Activated CD4-positive, alpha-beta T cell treated with anti-CD3 and anti-CD28 coated beads, Interleukin-2, Interleukin-4, amounts not matched to agents 100 ng/mL and 50 ng/mL, durations not matched to agents 16 hours and 8 hours (primary cell): ENCODE measurements at regions not wholly inside any gene's neighbourhood (a gene's known extent, or its start where the extent isn't known, plus 50 kb on each side); places are given as distances from the start of the nearest gene placed in this dataset.

Source experiments
- DNase-seq: peaks from one replicate; pipeline ENCODE4 v3.0.0-alpha.2; 2020; ENCODE audit warnings: low spot score

DNA sequence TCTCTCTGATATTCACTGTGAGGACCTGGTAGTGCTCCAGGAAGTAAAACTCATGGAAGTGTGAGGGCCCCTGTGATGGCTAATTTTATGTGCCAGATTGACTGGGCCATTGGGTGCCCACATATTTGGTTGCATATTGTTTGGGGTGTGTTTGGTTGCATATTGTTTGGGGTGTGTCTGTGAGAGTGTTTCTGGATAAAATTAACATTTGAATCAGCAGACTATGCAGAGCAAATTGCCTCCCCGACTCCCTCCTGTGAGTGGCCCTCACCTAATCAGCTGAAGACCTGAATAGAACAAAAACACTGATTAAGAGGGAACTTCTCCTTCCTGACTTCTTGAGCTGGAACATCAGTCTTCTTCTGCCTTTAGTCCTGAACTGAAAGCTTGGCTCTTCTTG lies 173.3 kb upstream of the LINC00305 start:
- DNase-seq = no peak

DNA sequence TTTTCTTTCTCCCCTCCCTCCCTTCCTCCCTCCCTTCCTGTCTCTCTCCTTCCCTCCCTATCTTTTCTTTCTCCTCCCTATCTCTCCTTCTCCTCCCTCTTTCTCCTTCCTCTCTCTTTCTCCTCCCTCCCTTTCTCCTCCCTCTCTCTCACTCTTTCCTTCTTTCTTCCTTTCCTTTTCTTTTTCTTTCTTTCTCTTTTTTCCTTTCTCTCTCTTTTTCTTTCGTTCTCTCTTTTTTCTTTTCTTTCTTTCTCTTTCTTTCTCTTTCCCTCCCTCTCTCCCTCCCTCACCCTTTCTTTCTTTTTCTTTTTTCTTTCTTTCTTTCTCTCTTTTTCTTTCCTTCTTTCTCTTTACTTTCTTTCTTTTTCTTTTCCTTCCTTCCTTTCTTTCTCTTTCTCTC lies 169.7 kb upstream of the LINC00305 start:
- DNase-seq = no peak

DNA sequence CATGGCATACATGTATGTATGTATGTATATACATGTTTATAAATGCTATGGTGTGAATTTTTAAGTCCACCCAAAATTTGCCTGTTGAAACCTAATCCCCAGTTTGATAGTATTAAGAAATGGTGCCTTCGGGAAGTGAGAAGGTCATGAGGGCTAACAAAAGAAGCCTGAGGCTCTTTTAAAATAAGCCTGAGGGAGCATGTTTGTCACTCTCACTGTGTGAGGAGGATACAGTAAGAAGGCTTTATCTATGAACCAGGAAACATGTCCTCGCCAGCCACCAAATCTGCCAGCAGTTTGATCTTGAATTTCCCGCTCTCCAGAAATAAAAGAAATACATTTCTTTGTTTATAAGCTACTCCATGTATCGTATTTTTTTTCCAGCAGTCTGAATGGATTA lies 163.0 kb upstream of the LINC00305 start:
- DNase-seq = no peak

DNA sequence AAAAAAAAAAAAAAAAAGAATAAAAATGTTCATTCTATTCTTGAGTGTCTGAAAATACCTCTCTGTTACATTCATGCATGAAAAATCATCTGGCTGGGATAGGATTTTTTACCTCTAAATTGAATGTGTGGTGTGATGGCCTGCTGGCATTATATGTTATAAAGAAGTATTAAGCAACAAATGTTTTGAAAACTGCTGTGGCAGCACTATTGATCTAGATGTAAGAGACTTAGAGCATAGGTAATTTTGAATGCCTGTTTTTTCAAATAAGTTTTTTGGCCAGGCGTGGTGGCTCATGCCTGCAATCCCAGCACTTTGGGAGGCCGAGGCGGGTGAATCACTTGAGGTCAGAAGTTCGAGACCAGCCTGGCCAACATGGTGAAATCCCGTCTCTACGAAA lies 147.0 kb upstream of the LINC00305 start:
- DNase-seq = no peak

DNA sequence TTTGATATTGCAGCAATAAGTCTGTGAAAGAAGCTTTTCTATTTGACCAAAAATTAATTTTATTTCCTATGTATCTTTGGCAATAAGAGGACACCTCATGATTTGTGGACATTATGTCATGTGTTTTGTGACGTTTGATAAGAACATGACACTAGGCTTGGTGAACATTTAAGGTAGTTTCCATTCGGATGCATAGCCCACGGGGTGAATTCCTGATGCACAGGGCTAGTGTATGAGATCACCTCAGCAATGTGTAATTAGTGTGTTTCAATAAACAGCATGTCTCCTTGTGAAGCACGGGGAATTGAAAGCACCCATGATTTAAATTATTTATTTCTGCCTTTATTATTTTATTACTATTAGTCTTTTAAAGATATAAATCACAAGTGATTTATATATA lies 146.1 kb upstream of the LINC00305 start:
- no peak for DNase-seq

DNA sequence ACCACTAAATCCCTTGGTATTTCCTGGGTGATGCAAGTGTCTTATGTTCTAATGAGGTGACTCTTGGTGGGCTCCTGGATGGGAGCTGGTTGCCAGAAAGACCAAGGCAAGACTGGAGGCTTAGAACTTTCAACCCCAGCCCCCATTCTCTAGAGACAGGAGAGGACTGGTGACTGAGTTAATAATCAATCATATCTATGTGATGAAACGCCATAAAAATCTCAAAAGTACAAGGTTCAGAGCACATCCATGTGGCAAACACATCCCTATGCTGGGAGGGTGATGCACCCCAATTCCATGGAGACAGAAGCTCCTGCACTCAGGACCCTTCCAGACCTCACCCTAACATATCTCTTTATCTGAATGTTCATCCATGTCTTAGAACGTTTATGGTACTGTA lies 139.5 kb upstream of the LINC00305 start:
- DNase-seq = no peak

DNA sequence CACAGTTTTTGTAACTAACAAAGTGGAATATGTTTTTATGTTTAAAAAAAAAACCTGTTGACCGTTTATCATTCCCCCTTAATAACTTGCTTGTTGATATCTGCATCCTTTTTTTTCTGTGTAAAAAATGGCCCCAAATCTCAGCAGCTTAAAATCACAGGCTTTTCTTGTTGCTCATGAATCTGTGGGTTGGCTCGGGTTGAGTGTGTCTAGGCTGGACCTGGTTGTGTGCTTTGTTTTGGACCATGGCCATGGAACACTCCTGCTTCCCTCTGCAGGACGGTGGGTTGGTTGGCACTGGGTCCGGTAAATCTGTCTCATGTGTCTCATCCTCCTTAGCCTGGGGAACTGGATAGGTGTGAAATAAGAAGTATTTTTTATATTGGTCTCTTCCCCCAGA lies 139.0 kb upstream of the LINC00305 start:
- no peak for DNase-seq

DNA sequence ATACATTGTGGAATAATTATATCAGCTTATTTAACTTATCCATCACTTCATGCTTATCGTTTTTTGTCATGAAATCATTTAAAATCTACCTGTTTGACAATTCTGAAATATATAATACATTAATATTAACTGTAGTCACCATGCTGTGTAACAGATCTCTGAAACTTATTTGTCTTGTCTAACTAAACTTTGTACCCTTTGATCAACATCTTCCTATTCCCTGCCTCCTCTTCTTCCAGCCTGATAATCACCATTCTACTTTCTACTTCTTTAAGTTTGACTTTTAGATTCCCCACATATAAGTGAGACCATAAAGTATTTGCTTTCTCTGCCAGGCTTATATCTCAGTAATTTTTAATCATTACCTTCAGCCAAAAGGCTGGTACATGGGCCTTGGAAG lies 134.2 kb upstream of the LINC00305 start:
- no peak for DNase-seq

DNA sequence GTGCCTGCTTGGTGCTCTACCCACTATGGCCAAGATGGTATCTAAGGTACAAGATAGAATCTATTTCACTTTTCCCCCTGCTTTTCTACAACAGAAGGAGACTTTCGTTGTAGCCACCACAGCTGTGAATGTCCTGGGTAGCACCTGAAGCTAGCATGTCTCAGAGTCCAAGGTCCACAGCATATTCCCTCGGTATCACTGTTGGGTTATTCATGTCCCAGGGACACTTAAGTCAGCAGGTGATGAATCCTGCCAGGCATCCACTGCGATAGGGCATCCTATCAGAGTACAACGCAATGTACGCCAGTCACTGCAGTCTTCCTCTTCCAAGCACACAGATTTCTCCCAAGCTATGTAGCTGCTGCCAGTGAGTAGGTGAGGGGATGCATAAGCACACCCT lies 129.1 kb upstream of the LINC00305 start:
- no peak for DNase-seq

DNA sequence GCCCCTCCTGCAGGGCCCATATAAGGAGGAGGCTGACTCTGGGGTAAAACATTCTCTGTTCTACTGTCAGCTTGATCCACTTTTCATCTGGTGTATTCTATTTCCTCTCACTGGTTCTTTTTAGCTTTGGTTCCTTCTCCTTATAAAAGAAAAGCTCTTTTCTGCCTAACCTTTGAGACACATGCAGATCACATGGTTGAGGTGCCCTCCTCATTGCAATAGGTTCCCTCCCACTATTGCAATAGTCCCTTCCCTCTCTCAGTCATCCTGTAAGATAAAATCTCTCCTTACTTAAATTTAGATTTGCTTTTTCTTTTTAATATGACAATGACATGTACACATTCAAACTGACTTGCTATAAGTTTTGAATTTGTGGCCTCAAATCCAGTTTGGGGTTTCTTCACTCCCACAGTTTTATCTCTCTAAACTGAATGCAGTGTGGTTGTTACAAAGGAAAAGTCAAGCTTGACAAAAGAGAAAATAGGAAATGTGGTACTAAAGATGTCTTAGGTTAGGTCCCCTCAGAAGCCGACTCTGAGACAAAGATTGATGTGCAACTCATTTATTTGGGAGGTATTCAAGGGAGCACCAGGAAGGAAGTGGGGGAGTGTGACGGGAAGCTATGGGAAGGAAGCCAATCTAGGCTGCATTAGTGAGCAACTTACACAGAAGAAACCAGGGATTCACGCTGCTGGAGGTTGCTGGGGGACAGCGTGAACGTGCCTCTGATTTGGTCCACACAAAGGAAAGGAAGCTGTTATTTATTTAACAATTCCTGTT lies 127.6 kb upstream of the LINC00305 start:
- no peak for DNase-seq

DNA sequence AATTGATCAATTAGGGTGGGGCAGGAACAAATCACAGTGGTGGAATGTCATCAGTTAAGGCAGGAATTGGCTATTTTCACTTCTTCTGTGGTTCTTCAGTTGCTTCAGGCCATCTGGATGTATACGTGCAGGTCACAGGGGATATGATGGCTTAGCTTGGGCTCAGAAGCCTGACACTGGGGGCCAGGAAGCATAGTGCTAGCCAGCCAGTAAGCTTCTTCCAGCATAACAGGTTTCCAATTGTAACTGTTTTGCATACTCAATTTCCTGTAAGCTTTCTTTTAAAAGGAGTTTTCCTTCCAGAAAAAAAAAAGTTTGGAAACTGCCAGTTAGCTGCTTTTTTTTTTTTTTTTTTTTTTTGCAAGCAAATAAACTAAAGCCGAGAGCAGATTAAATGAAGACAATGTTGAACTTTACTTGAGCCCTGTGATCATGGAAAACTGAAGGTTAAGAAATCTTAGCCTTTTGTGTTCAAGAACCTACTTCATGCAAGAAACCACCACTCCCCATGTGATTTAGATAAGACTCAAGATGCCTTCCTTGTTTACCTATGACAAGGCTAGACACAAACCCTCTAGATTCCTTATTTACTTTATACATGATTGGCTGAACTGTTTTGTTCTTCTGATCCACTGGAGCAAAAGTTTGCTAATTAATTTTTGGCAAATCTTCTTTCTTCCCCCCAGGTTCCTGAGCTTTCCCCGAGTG lies 126.9 kb upstream of the LINC00305 start:
- no peak for DNase-seq

DNA sequence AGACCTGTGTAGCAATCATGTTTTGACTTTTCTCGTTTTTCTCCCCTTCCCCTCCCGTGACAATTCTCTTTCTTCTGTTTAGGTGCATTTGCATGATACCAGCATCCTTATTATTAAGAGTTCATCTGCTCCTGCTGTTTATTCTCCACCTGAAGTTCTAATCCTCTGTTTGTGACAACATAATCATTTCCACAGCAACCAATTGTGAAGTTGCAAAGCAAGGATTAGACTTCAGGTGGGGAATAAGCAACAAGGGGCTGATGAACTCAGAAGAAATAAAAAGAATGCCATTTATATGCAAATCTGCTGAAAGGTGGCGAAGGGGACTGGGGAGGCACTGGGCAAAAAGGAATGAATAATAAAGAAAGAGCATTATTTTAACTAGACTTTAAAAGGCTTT lies 124.8 kb upstream of the LINC00305 start:
- DNase-seq = no peak

DNA sequence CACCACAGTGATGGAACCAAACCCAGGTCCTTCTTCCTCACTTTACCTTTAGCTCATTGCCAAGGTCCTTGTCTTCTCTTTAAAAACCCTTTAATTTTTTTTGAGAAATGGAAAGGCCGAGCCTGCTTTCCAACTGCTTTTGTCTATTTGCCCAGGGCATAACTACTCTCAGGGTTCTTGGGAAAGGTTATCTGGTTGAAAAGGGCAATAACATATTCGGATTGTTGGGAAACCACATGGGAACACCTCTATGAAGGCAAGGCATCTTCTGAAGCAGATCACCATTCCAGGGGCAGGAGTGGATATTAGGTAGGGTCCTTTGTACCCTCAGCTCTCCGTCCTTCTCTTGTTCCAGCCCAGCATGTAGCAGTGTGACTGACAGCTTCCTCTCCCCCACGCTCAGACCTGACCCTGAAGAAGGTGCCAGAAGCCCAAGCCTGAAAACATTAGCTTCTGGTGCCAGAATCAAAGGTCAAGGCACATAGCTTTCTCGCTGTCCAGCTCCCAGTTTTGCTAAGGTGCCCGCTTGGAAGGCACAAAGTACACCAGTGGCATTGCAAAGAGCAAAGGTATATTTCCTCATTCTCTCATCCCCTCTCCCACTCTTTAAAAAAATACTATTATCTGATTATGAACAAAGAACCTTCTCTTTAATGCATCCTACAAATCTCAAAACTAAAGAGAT lies 123.2 kb upstream of the LINC00305 start:
- no peak for DNase-seq

DNA sequence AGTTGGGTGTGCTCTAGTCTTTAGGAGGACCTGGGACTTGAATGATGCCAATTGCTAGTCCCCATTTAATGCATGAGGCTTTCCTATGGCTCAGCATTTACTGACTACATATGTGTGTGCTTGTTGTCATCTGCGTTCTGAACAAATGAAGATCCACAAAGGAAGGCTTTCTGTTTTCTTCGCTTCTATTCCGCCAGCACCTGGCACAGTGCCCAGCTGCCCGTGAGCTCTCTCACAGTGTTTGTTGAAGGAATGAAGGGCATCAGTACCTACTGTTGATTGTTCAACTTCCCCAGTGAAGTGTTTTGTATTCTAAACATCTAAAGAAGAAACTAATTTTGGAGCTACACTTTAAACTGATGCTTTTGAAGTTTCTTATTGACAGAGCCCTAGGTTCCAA lies 122.4 kb upstream of the LINC00305 start:
- DNase-seq = no peak

DNA sequence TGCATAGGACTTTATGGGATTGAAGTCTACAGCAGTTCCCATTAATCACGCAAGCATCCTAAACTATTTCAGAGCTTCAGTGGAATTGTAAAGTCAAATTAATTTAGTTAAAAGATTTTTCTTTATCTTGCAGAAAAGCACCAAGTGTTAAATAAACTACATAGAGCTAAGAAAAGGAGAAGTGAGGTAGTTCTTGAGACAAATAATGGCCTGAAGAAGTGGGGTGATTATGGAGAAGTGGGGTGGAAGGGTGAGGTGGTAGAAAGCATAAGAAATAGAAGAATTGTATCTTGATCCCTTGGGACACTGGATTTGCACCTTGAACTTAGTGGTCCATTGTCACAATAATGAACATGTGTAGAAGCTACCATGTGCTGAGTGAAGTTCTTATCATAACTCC lies 121.7 kb upstream of the LINC00305 start:
- no peak for DNase-seq

DNA sequence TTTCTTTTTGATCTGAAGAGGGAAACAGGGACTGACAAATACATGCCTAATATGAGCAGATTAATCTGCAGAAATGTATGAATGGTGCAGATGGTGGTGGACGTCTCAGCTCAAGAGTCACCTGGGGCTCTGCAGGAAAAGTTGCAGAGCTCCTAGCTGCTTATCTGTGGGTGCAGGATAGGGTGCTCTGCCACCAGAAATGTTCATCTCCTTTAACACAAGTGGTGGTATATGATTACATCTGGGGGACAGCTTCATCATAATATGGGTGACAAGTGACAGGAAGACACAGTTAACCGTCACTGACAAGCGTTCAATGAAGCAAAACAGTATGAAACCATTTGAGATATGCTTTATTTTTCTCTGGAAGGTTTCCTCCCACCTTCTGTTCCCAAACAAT lies 121.2 kb upstream of the LINC00305 start:
- DNase-seq = no peak

DNA sequence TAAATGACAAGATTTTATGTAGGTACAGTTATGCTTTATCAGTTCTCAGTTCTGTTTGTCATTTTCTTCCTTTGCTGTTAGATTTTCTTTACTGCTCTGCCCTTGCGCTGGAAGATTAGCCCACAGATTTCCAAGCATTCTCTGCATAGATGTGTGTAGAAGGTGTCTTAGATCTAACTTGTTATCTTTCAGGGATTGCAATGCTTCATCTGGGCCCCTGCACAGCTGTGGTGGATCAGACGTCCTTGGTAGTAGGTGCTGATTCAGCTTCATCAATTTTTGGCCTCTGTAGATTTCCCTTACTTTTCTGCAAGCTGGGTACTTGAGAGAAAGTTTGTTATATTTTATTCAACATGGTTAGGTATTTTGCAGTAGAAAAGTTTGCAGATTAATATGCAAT lies 115.3 kb upstream of the LINC00305 start:
- no peak for DNase-seq

DNA sequence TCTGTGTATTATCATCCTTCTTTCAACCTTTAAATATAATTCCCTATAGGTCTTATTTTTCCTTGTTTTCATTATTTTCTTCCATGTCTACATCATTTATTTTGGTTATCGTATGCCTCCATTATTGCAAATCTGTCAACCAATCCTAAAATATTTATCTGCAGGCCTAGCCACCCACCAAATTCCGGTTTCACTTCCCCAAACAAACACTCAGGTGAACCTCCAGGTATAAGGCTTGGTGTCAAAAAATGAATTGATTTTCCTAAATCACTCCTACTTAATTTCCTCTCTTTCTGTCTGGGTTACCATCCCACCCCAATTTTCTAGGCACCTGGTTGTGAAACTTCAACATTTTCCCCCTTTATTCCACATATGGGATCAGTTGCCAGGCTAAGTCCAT lies 111.9 kb upstream of the LINC00305 start:
- DNase-seq = no peak

DNA sequence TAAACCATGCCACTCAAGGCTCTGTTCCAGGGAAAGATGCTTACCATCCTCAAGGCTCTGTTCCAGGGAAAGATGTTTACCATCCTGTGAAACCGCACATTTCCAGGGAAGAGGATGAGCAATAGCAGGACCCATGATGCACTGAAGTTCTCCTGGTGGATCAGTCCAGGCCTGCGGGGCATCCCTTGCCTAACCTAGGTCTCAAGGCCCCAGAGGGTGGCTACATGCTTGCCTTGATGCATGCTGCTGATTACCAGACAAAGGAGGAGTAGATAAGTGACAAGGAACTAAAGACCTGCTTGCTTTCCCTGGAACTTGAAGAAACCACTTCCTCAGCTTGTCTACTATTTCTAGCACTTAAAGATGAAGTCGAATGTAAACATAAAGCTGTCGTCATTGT lies 111.0 kb upstream of the LINC00305 start:
- no peak for DNase-seq

DNA sequence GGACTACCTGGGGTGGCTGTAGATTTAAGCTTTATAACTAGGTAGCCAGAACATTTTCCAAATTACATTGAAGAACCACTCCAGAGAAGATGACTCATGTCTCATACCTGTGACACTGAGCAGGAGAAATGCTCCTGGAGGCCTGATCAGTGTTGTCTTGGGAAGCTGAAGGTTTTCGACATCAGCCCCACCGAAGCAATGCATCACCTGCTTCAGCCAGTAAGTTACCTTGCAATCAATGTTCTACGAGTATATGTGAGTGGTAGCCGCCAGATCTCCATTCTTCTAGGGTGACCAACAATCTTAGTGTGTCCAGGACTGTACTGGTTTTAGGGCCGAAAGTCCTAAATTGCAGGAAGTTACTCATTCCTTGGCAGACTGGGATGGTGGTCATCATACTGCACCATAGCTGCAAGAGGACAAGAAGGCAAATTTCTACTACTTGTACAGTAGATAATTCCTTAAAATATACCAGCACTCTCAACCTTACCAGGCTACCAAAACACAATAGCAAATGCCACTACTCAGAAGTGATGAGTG lies 109.3 kb upstream of the LINC00305 start:
- no peak for DNase-seq

DNA sequence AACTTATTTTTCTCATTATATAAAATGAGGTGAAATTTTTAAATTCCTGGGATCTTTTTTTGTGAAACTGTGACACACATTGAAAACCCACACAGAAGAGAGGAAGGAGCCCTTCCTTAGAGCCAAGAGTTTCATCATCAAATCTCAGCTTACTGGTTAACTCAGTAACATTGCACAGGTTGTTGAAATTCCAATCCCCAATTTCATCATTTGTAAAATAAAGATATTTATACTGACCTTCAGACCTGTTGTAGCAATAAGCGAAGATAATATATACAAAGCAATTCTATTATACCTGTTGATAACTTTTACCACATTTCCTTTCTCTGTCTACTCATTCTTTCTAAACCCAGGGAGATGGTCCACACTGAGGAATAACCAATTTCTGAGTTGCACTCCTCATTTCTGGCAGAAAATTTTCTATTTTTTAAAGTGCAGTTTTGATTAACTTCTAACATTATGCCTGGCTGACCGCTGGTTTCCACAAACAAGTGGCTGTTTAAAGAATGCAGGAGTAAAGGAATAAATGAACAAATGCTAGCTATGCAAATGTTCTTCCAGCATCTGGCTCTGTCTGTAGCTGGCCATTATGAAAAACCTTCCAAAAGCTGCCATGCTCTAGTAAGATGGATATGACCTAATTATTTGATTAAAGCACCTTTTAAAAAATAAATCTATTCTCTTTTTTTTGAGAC lies 105.7 kb upstream of the LINC00305 start:
- no peak for DNase-seq

DNA sequence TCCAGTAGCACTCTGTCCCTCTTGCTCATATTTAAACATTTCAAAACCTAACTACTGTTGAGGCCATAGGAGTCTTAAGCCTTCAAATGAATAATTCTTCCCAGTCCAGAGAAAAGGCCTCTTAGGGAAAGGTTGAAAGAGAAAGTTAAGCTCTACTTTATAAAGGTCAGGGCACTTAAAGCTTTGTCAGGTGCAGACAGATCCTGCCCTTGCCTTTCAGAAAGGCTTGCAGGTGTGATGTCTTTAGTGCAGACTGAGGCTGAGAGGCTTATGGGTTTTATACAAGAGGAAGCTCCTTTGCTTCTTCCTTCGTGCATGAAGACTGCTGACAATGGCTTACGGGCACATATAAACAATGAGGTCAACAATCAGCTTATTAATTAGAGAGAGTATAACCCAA lies 105.0 kb upstream of the LINC00305 start:
- no peak for DNase-seq
